OCI-LY1 (cell line): ENCODE measurements at regions not wholly inside any gene's neighbourhood (a gene's known extent, or its start where the extent isn't known, plus 50 kb on each side); places are given as distances from the start of the nearest gene placed in this dataset.

Source experiments
- H2AFZ ChIP-seq: fragments of 200-600 bp; sonication (generic), shearing (Covaris generic); 2 replicates; pipeline ENCODE4 v1.6.0; 2014; ENCODE audit warnings: antibody characterized with exemption, mild to moderate bottlenecking, low read length
- H3F3A ChIP-seq: fragments of 200-600 bp; sonication (generic), shearing (Covaris generic); 2 replicates; pipeline ENCODE4 v1.6.0; 2014; ENCODE audit warnings: mild to moderate bottlenecking, antibody characterized with exemption, low read length, moderate library complexity; ENCODE audit not compliant: insufficient read depth
- H3K27ac ChIP-seq: fragments of 200-600 bp; sonication (generic); 2 replicates; pipeline ENCODE4 v1.5.1; 2014; ENCODE audit warnings: low read length, mixed run types, mild to moderate bottlenecking, low read depth; ENCODE audit not compliant: poor library complexity, severe bottlenecking
- H3K27me3 ChIP-seq: fragments of 200-600 bp; sonication (generic); 2 replicates; pipeline ENCODE4 v1.6.0; 2014; ENCODE audit warnings: antibody characterized with exemption, mild to moderate bottlenecking, low read length, moderate library complexity; ENCODE audit not compliant: insufficient read depth
- H3K36me3 ChIP-seq: fragments of 200-600 bp; sonication (generic); 2 replicates; pipeline ENCODE4 v1.6.1; 2014; ENCODE audit warnings: mild to moderate bottlenecking, antibody characterized with exemption, low read length, moderate library complexity, mixed read lengths; ENCODE audit not compliant: insufficient read depth
- H3K4me1 ChIP-seq: fragments of 200-600 bp; sonication (generic); 2 replicates; pipeline ENCODE4 v1.5.1; 2014; ENCODE audit warnings: mild to moderate bottlenecking, low read length, moderate library complexity; ENCODE audit not compliant: insufficient read depth, severe bottlenecking
- H3K4me2 ChIP-seq: fragments of 200-600 bp; sonication (generic), shearing (Covaris generic); 2 replicates; pipeline ENCODE4 v1.6.1; 2014; ENCODE audit warnings: low read length
- H3K4me3 ChIP-seq: fragments of 200-600 bp; sonication (generic); 2 replicates; pipeline ENCODE4 v1.5.1; 2014; ENCODE audit warnings: low read length, low read depth, mild to moderate bottlenecking, mixed read lengths; ENCODE audit not compliant: poor library complexity, severe bottlenecking
- H3K79me2 ChIP-seq: fragments of 200-600 bp; shearing (Covaris generic); 2 replicates; pipeline ENCODE4 v1.6.1; 2016; ENCODE audit warnings: mixed run types, low read length, mixed read lengths; ENCODE audit not compliant: insufficient read depth
- H3K9ac ChIP-seq: fragments of 200-600 bp; sonication (generic), shearing (Covaris generic); 2 replicates; pipeline ENCODE4 v1.6.1; 2014; ENCODE audit warnings: mild to moderate bottlenecking, low read length, mixed read lengths
- H3K9me2 ChIP-seq: fragments of 200-600 bp; sonication (generic), shearing (Covaris generic); 2 replicates; pipeline ENCODE4 v1.6.1; 2014; ENCODE audit warnings: low read depth, mild to moderate bottlenecking, low read length, mixed read lengths
- H3K9me3 ChIP-seq: fragments of 200-600 bp; shearing (Covaris generic); 2 replicates; pipeline ENCODE4 v1.6.1; 2014; ENCODE audit warnings: low read length, mixed read lengths
- H4K20me1 ChIP-seq: fragments of 200-600 bp; sonication (generic), shearing (Covaris generic); 2 replicates; pipeline ENCODE4 v1.6.0; 2016; ENCODE audit warnings: mild to moderate bottlenecking, low read length; ENCODE audit not compliant: insufficient read depth
- EZH2 ChIP-seq: fragments of 200-600 bp; sonication (generic), shearing (Covaris generic); IDR thresholded peaks from 2 replicates; pipeline ENCODE4 v1.8.0; 2017; ENCODE audit warnings: borderline replicate concordance, mixed run types, mild to moderate bottlenecking, antibody characterized with exemption, low read length, moderate library complexity, mixed read lengths
- TF ChIP-seq, protein P1 (sequence below): fragments of 200-600 bp; sonication (generic), shearing (Covaris generic); IDR thresholded peaks from 2 replicates; pipeline ENCODE4 v1.5.1; 2017; ENCODE audit warnings: mild to moderate bottlenecking, antibody characterized with exemption, low read length, moderate library complexity, mixed read lengths

DNA sequence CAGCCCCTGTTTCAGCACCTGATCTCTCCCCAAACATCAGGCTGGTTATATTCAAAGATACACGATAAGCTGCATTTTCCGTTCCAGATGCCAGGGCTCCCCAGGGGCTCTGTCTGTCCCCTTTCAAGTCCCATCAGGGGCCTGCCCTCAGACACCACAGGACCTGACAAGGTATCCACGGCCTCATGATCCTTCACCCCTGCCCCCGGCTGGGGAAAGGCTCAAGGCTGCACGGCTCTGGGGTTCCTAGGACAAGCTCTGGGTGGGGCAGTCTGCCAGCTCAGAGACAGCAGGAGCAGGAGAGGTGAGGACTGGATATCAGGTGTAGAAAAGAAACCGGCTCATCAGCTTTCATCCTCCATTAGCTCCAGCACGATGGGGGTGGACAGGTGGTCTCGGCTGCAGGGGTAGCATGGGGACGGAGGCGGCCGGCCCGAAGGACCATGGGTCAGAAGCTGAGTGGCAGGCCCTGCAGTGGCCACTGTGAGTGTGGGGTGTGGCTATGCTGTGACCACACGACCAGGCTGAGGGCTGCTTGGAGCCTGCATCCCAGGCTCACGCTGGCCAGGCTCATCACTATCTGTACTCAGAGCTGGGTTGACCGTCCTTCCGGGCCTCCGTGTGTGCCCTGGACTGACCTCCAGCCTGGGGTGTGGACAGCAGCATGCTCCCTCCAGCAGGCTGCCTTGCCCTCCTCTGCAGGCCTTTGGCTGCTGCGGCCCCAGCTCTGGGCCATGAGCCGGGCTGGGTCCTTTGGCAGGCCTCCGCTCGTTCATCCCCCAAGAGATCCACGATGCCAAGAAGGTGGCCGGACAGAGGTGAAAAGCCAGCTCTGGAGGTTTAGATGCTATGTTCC is 386.2 kb downstream of the THBS2 start:
- H2AFZ ChIP-seq: no peak overlapping the region
- no peak overlapping the region for H3K9ac ChIP-seq

GRCh38 chr6:168866534-168866933 is 387.1 kb downstream of the THBS2 start:
- Histone ChIP-seq H3K27me3 (no peaks in the 10 kb centered on the region), H3K79me2 (no peaks in the 10 kb centered on the region), H3K27ac (no peak overlapping the region), H3K4me2 (no peak overlapping the region), H3K4me1 (no peaks in the 10 kb centered on the region), H3K4me3 (no peak overlapping the region), H3K9me3 (no peaks in the 10 kb centered on the region), H3F3A (no peaks in the 10 kb centered on the region), H3K36me3 (no peaks in the 10 kb centered on the region), H3K9me2 (no peaks in the 10 kb centered on the region), H4K20me1 (no peaks in the 10 kb centered on the region), H2AFZ (no peak overlapping the region), H3K9ac (no peak overlapping the region)
- TF ChIP-seq, protein P1, sequence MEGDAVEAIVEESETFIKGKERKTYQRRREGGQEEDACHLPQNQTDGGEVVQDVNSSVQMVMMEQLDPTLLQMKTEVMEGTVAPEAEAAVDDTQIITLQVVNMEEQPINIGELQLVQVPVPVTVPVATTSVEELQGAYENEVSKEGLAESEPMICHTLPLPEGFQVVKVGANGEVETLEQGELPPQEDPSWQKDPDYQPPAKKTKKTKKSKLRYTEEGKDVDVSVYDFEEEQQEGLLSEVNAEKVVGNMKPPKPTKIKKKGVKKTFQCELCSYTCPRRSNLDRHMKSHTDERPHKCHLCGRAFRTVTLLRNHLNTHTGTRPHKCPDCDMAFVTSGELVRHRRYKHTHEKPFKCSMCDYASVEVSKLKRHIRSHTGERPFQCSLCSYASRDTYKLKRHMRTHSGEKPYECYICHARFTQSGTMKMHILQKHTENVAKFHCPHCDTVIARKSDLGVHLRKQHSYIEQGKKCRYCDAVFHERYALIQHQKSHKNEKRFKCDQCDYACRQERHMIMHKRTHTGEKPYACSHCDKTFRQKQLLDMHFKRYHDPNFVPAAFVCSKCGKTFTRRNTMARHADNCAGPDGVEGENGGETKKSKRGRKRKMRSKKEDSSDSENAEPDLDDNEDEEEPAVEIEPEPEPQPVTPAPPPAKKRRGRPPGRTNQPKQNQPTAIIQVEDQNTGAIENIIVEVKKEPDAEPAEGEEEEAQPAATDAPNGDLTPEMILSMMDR: no peak
- TF ChIP-seq EZH2: no peak

More for the DNA sequence above, 386.2 kb downstream of the THBS2 start:
- Histone ChIP-seq H3K9me2 (no peaks in the 10 kb centered on the region), H3K4me2 (no peak overlapping the region), H3K36me3 (no peaks in the 10 kb centered on the region), H3K27me3 (no peaks in the 10 kb centered on the region), H4K20me1 (no peaks in the 10 kb centered on the region), H3F3A (no peaks in the 10 kb centered on the region), H3K4me1 (no peaks in the 10 kb centered on the region), H3K4me3 (no peak overlapping the region), H3K27ac (no peak overlapping the region), H3K79me2 (no peaks in the 10 kb centered on the region), H3K9me3 (no peaks in the 10 kb centered on the region)
- TF ChIP-seq, protein P1: no peak
- no peak for TF ChIP-seq EZH2

DNA sequence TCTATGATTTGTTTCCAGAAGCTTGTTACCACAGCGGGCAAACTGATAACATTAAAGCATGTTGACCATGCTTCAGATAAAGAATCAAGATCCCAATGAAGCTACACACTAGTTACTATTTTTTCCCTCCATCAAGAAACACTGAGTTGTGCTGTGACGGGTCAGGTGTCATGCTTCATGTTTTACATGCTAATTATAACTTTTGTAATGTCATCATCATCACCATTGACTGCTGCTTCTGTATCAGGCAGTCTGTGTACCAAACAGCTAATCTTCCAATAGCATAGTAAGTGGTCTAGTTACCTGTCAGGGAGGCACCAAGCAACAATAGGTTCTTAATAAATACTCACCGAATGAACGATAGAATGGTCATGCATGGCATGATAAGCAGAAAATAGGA is 388.1 kb downstream of the THBS2 start:
- TF ChIP-seq EZH2: no peak
- TF ChIP-seq, protein P1: no peak
- H3K27me3 ChIP-seq: no peaks in the 10 kb centered on the region
- no peaks in the 10 kb centered on the region for H3F3A ChIP-seq

More for the DNA sequence above, 388.1 kb downstream of the THBS2 start:
- H3K4me2 ChIP-seq: no peak overlapping the region
- H3K36me3 ChIP-seq: no peaks in the 10 kb centered on the region
- no peak overlapping the region for H3K9ac ChIP-seq
- no peak overlapping the region for H2AFZ ChIP-seq
- H3K4me1 ChIP-seq: no peaks in the 10 kb centered on the region
- no peaks in the 10 kb centered on the region for H3K9me3 ChIP-seq
- H3K79me2 ChIP-seq: no peaks in the 10 kb centered on the region
- no peaks in the 10 kb centered on the region for H4K20me1 ChIP-seq
- no peak overlapping the region for H3K27ac ChIP-seq
- no peaks in the 10 kb centered on the region for H3K9me2 ChIP-seq
- H3K4me3 ChIP-seq: no peak overlapping the region
